Upper lobe of left lung (tissue), 4 donors: ENCODE measurements at regions not wholly inside any gene's neighbourhood (a gene's known extent, or its start where the extent isn't known, plus 50 kb on each side); places are given as distances from the start of the nearest gene placed in this dataset.

Experiments
- CTCF ChIP-seq, 6 experiments: fragments of 450-650 bp in 4 of 6; fragments of 200-600 bp in 2 of 6; sonication (generic) in 2 of 6; IDR thresholded peaks; one replicate each; pipeline ENCODE4 v1.5.1; 2016 to 2019; ENCODE audit warnings: antibody characterized with exemption in 6 of 6
- POLR2A ChIP-seq, 4 donors: fragments of 450-650 bp; IDR thresholded peaks; one replicate each; pipeline ENCODE4 v1.5.1; 2016 to 2017; ENCODE audit warnings: antibody characterized with exemption in 4 of 4, mild to moderate bottlenecking in 2 of 4

GRCh38 chr11:8338138-8338537 lies 74.5 kb upstream of the LMO1 start:
- peak in 5 of 6 experiments; percentile 14 to 54 (median 40) for TF ChIP-seq CTCF (IDR thresholded peaks at IDR 0.05)
- TF ChIP-seq POLR2A (IDR thresholded peaks at IDR 0.05) = no peak
